Ectodermal cell (in vitro differentiated cells): ENCODE measurements at regions not wholly inside any gene's neighbourhood (a gene's known extent, or its start where the extent isn't known, plus 50 kb on each side); places are given as distances from the start of the nearest gene placed in this dataset.

Source experiments
- H3K27ac ChIP-seq: 2 replicates; pipeline ENCODE4 v1.7.0; 2013; ENCODE audit warnings: mild to moderate bottlenecking, low read depth, low read length; ENCODE audit not compliant: insufficient read depth, poor library complexity, severe bottlenecking
- H3K27me3 ChIP-seq: 2 replicates; pipeline ENCODE4 v1.7.0; 2013; ENCODE audit warnings: mild to moderate bottlenecking, low read length; ENCODE audit not compliant: insufficient read depth, control insufficient read depth, poor library complexity, severe bottlenecking
- H3K36me3 ChIP-seq: one replicate; pipeline ENCODE4 v1.7.0; 2013; ENCODE audit warnings: low read length; ENCODE audit not compliant: control insufficient read depth, insufficient read depth
- H3K4me1 ChIP-seq: one replicate; pipeline ENCODE4 v1.7.0; 2013; ENCODE audit warnings: low read length; ENCODE audit not compliant: control insufficient read depth, insufficient read depth
- H3K4me3 ChIP-seq: 2 replicates; pipeline ENCODE4 v1.7.0; 2013; ENCODE audit warnings: low read depth, low read length, control low read depth; ENCODE audit not compliant: insufficient read depth
- H3K9me3 ChIP-seq: 2 replicates; pipeline ENCODE4 v1.7.0; 2013; ENCODE audit warnings: mild to moderate bottlenecking, low read length, moderate library complexity; ENCODE audit not compliant: control insufficient read depth
- WGBS, 2 experiments: methylation state at CpG; one replicate each; pipeline ENCODE4 v1.1.7; 2013; ENCODE audit warnings: missing lambda C conversion rate in 2 of 2; 5-methylcytosine and 5-hydroxymethylcytosine counted together

DNA sequence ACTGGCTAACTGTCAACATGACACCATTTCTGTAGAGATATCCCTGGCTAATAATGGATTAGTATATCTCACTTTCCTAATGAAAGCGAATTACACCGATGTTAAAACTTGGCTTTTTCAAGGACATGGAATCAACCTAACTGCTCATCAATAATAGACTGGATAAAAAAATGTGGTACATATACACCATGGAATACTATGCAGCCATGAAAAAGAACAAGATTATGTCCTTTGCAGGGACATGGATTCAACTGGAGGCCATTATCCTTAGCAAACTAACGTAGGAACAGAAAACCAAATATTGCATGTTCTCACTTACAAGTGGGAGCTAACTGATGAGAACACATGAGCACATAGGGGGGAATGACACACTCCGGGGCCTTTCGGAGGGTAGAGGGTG, 62.6 kb downstream of the ZIC1 start:
- no peak overlapping the region for H3K27ac ChIP-seq
- H3K4me3 ChIP-seq, result no peak overlapping the region
- no peaks in the 10 kb centered on the region for H3K27me3 ChIP-seq
- H3K36me3 ChIP-seq, result no peaks in the 10 kb centered on the region
- 89 to 95% methylated on average over 5 of the region's 5 CpGs for WGBS, 2 experiments
- H3K9me3 ChIP-seq, result no peaks in the 10 kb centered on the region
- H3K4me1 ChIP-seq, result no peaks in the 10 kb centered on the region

DNA sequence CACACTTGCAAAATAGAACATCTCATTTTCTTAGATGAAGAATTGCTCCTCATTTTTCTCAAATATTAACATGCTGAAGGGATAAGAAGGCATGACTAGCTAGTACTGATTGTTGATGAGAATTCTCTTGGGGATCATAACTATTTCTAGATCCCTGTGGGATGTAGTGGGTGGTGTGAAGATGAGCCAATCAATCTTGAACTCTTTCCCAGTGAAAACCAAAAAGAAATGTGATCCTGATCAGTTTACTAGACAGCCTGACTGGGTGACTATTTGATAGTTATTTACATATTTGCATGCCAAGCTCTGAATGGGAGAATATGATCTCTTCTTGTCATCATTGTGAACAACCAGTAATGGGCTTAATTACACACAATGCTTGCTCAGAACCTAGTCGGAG, 63.7 kb downstream of the ZIC1 start:
- no peak overlapping the region for H3K4me3 ChIP-seq
- no peaks in the 10 kb centered on the region for H3K36me3 ChIP-seq
- no peaks in the 10 kb centered on the region for H3K9me3 ChIP-seq
- H3K4me1 ChIP-seq, result no peaks in the 10 kb centered on the region
- no peaks in the 10 kb centered on the region for H3K27me3 ChIP-seq
- H3K27ac ChIP-seq, result no peak overlapping the region
- 92 to 93% methylated on average over 1 of the region's 1 CpG for WGBS, 2 experiments

DNA sequence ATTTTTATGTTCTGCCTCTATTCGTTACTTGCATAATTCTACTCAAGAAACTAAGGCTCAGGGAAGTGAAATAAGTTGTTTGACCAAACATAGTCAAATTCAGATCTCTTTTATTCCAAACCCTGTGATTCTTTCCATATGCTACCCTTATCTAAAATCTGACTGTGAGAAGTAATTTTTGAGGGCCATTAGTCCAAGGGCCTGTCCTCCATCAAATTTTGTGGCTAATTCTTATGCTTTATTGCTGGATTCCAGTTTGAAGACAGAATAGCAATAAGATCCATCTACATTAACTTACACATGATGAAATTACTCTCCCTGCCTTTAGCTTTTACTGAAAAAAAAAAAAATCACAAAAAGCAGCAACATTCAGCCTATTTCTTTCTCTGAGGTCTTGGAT, 74.0 kb downstream of the ZIC1 start:
- 100% methylated on average over 1 of the region's 1 CpG; no CpG with 5 or more reads in 1 of the 2 experiments for WGBS, 2 experiments
- Histone ChIP-seq H3K4me3 (no peak overlapping the region), H3K27ac (no peak overlapping the region), H3K4me1 (no peaks in the 10 kb centered on the region), H3K36me3 (no peaks in the 10 kb centered on the region), H3K9me3 (no peaks in the 10 kb centered on the region), H3K27me3 (no peaks in the 10 kb centered on the region)

DNA sequence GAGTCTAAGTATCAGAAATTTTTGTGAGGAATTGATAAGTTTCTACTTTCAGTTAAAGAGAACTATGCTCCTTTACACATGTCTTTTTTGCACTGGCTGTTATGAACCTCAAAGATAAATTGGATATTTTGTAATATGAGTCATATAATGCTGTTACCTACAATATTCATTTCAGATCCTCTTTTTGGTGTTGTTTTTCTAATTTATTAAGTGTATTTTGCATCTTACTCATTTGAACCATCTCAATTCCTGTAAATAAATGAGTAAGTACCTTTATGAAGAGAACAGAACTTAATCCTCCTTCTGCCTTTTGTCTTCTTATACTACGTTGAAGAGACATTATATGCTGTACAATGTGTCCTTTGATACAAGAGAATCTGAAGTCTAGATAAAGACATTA, 74.4 kb downstream of the ZIC1 start:
- Histone ChIP-seq H3K4me1 (no peaks in the 10 kb centered on the region), H3K27ac (no peak overlapping the region), H3K9me3 (no peaks in the 10 kb centered on the region), H3K27me3 (no peaks in the 10 kb centered on the region), H3K36me3 (no peaks in the 10 kb centered on the region), H3K4me3 (no peak overlapping the region)
- WGBS, 2 experiments, result 91 to 100% methylated on average over 1 of the region's 1 CpG

DNA sequence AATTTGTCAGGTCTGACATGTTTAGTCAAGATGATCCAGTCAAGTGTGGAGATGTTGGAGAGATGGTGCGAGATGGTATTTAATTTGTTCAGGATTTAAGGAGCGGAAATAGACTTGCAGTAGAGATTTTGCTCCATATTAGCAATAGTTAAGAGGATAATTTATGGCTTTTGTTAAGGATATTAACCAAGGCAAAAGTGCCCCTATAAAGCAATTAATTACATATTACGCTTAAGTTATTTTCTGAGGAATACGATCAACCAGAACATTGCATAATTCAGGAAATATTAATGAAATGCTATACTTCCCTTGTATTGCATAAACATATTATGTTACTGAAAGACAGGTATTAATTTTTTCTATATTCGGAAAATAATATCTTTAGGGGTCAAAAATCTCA, 83.9 kb downstream of the ZIC1 start:
- H3K4me3 ChIP-seq, result no peak overlapping the region
- no peaks in the 10 kb centered on the region for H3K36me3 ChIP-seq
- no peaks in the 10 kb centered on the region for H3K9me3 ChIP-seq
- 90 to 91% methylated on average over 2 of the region's 5 CpGs for WGBS, 2 experiments
- H3K27ac ChIP-seq, result no peak overlapping the region
- H3K4me1 ChIP-seq, result no peaks in the 10 kb centered on the region
- H3K27me3 ChIP-seq, result no peaks in the 10 kb centered on the region

DNA sequence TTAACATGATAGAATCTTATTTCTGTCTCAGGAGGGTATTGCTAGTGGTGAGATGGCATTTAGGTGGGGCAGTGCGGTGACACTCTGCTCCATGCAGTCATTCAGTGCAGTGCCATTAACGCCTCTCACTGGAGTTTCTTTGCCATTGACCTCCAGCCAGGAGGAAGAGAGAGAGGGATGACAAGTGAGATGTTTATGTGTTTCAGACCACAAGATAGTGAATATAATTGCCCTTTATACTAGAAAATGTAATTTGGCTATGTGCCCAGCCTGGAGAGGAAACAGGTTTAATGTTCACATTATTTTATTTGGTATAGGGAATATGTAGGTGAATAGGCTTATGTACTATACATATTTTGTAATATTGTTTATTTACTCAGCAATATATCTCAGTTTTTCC, 84.5 kb downstream of the ZIC1 start:
- 92 to 100% methylated on average over 2 of the region's 2 CpGs for WGBS, 2 experiments
- Histone ChIP-seq H3K4me1 (no peaks in the 10 kb centered on the region), H3K4me3 (no peak overlapping the region), H3K9me3 (no peaks in the 10 kb centered on the region), H3K27ac (no peak overlapping the region), H3K27me3 (no peaks in the 10 kb centered on the region), H3K36me3 (no peaks in the 10 kb centered on the region)

DNA sequence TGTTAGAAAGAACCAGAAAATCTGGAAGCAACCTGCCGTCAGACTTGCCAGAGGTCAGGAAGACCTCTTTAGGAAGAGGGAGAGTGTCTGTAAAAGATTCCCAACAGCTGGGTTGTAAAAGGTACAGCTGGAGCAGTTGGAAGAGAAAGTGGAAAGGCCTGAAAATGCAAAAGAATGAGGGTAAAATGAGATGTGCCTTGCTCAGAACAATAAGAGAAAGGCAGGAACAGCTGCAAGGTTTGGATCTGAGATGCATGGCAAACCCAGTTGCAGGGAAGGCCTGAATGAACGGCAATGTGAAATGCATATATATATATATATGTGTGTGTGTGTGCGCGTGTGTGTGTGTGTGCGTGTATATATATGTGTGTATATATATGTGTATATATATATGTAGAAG, 88.1 kb downstream of the ZIC1 start:
- Histone ChIP-seq H3K27ac (no peak overlapping the region), H3K4me1 (no peaks in the 10 kb centered on the region)
- 81 to 89% methylated on average over 2 of the region's 5 CpGs for WGBS, 2 experiments

DNA sequence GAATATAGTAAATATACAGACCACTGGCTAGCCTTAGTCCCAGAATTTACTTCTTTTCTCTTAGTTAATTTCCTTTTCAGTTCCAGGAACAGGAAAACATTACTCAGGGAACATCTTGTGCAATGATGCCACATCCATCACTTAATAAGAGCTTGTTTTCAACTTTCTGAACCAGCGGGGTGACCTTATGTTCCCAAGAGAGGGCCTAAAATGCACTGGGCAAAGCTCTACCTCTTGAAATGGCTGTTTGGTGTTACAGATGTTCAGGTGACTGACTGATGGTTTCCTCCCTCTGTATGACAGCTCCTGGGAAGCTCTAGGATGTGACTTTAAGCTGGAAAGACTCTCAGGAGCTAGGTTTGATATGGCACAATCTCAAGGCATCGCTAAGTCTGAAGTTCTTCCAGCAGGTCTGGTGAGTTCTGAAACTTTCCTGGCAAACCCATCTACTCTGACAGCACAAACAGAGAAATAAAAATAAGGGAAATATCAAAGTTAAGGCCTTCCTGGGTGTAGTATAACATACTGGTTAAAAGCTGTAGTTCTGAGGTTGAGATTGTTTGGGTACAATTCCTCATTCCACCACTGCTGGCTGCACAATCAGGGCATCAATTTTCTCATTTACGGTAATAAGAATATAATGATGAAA, 98.6 kb downstream of the ZIC1 start:
- WGBS, 2 experiments, result 92 to 94% methylated on average over 2 of the region's 3 CpGs

More for the DNA sequence above, 88.1 kb downstream of the ZIC1 start:
- H3K9me3 ChIP-seq, result no peaks in the 10 kb centered on the region
- H3K4me3 ChIP-seq, result no peak overlapping the region
- no peaks in the 10 kb centered on the region for H3K36me3 ChIP-seq
- H3K27me3 ChIP-seq, result no peaks in the 10 kb centered on the region

DNA sequence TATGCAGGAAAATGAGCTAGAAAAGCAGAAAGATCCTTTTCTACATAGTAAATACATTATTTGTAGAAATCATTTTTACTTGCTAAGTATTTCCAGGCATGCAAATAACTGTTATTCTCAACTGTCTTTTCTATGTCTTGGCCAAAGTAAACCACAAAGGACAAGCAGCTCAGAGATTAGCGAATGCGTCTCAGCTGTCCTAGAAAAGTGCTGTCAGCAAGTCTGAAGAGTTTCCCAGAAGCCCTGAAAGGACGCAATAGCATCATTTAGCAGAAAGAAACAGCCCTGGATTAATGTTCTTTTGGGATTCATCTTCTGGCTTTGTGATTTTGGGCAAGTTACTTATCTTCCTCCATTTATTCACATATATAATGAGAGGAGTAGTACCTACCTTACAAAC, 100.3 kb downstream of the ZIC1 start:
- Histone ChIP-seq H3K4me1 (no peaks in the 10 kb centered on the region), H3K9me3 (no peaks in the 10 kb centered on the region), H3K27ac (no peak overlapping the region), H3K27me3 (no peaks in the 10 kb centered on the region), H3K4me3 (no peak overlapping the region), H3K36me3 (no peaks in the 10 kb centered on the region)
- 95 to 96% methylated on average over 3 of the region's 3 CpGs for WGBS, 2 experiments

More for the DNA sequence above, 98.6 kb downstream of the ZIC1 start:
- Histone ChIP-seq H3K27me3 (no peaks in the 10 kb centered on the region), H3K4me1 (no peaks in the 10 kb centered on the region), H3K9me3 (no peaks in the 10 kb centered on the region), H3K27ac (no peak overlapping the region), H3K36me3 (no peaks in the 10 kb centered on the region), H3K4me3 (no peak overlapping the region)

DNA sequence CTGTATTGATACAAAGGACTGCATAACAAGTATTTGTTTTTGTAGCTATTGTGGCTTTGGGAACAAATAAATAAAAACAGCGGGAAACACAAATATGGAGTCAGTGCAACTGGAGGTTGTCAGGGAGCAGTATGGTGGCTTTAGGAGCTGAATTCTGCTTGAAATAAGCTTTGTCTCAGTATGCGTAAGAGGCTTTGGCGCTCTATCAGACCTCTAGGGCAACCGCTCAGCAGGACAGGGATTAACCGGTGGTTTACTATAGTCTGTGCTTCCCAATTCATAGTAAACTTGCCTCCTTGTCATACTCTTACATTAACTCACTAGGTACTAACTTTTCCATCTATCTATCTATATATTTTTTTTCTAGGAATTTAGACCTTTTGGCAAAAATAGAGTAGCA, 104.6 kb downstream of the ZIC1 start:
- 14 to 18% methylated on average over 5 of the region's 5 CpGs for WGBS, 2 experiments
- H3K36me3 ChIP-seq, result no peaks in the 10 kb centered on the region
- H3K27ac ChIP-seq, result no peak overlapping the region
- H3K4me1 ChIP-seq, result peaks cover 4% of the 10 kb centered on the region
- H3K27me3 ChIP-seq, result no peaks in the 10 kb centered on the region
- H3K4me3 ChIP-seq, result no peak overlapping the region
- no peaks in the 10 kb centered on the region for H3K9me3 ChIP-seq
